ENCODE measurements at regions not wholly inside any gene's neighbourhood (a gene's known extent, or its start where the extent isn't known, plus 50 kb on each side); places are given as distances from the start of the nearest gene placed in this dataset.

DNA sequence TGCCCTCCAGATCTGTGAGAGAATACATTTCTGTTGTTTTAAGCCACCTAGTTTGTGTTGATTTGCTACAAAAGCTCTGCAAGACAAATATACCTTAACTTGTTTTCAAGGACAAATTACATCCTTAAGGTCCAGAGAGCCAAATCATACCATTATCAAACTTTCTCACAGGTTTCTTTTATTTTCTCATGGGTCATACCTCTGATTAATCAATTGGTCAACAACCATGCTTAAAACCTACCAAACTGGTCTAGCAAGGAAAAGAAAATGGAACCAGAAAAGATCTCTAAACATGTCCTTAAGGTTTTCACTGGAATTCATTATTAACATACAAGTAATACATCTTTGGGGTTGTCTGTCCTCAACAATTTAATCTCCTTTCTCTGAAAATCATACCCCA is 535.0 kb downstream of the CD83 start:
- no peak for DNase-seq

DNA sequence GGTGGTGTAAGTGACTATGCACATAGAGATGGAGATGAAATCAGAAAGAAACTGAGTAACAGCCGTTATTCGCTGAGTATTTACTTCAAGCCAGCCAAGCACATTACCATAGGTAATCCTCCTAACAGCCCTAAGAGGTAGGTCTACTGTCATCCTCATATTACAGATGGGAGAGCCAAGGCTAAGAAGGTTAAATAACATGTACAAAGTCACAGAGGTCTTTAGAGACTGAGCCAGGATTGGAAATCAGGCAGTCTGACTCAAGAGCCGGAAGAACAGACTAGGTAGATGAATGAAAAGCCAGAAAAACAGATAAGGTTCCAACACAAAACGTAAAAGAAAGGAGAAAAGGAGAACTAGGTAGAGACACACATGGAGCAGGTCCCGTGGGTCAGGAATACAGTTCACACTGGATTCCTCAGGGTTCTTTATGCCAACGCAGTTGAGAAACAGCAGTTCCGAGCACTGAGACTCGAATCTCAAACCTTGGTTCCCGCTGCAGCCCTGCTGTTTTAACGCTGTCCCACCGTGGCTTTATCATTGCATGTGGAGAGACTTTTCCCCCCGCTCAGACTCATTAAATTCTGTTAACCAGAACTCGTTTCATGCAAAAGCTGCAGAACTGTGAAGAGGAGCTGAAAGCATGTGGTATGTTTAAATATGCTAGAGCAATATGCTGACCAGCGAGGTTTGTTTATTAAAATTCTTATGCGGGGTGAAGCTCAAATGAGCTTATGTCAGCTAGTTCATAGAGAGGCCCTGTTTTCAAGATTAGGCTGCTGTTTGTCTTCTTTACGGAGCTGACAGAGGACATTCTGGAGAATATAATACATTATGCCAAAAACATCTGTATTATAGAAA is 537.9 kb downstream of the CD83 start:
- no peak for DNase-seq

DNA sequence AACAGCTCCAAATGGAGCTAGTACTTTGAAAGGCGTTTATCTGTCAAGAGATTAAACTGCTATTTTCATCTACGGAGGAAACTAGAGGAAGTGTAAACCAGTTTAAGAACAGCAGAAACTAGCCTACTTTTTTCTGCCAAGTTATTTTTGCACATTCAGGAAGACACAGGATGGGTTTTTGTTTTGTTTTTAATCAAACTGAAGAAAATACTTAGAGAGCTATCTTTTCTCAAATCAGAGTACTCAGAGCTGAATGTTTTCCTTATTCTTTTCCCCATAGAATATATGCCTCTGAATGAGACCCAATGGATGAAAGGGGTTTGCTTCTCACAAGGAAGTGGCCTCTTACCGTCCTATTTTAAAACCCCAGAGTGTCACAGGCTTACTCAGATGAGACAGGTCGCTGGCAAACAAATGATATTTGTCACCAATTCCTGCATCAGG is 538.5 kb downstream of the CD83 start:
- DNase-seq = no peak

- no peak for DNase-seq
These were observed 539.1 kb downstream of the CD83 start for GRCh38 chr6:14656649-14657048.

- DNase-seq = no peak
These were observed 540.5 kb downstream of the CD83 start for GRCh38 chr6:14658030-14658429.

- DNase-seq = no peak
These were observed 541.5 kb downstream of the CD83 start for GRCh38 chr6:14658886-14659561.

- DNase-seq = no peak
These were observed 542.3 kb downstream of the CD83 start for GRCh38 chr6:14659841-14660240.

DNA sequence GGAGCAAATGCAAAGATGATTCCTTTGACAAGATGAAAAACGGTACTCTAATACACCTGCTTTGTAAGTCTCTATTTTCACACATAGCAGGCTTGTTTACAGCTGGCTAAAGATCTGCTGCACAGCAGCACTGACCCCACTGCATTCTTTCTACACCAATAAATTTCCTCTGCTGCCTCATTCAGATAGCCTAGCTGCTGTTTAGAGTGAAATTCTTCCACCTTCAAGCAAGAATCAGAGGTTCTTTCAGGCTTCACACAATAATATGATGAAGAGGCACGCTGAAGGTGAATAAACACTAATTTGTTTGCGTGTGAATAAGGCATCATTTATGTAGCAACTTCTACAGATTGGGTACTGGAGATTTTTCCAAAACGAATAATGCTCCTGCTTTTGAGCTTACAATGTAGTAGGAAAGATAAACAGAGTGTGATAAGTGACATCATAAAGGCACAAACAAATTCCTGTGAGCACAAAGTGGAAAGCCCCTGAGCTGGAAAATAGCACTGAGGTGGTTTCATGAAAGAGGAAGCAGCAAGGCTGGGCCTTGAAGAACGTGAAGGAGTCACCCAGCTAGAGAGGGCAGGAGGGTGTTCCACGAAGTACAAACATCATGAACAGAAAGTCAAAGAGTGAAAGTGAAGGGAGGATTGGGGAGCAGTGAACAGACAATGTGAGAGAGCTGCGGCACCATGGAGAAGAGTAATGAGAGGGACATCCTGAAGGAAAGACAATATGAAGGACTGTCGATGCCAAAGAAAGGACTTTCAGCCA is 543.4 kb downstream of the CD83 start:
- DNase-seq = no peak

DNA sequence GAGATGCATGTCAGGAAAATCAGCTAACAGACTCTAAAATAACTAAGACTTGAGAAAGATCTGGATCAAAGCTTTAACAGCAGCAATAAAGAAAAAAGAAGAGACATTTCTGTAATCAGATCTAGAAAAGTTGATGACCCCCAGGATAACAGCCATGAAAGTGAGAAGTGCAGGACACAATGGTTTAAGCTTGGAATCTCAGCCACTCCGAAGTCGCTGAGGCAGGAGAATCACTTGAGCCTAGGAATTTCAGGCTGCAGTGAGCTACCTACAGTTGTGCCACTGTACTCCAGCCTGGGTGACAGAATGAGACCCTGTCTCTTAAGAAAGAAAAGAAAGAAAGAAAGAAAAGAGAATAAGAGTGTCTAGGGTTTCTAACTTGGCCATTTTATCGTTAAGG is 544.1 kb downstream of the CD83 start:
- DNase-seq = no peak

DNA sequence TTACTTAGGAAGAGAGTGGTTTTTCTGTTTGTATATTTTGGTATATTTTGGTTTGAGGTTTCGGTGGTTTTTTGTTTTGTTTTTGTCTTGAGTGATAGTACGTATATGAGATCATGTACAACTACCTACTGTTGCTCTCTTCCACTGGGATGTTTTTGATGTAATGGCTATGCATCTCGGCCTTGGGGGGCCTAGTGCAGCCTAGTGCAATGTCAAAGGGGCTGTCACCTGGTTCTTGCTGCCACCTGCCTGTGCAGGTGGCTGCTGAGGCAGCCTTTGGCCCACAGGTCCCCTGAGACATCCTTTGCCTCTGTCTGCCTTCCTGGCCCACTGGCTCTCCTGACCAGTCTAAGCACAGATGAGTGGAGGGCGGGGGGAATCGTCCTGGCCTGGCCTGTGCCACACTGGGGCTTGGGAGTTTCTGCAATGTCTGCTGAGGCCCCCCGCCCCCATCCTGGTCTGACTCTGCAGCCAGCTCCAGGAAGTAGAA is 546.6 kb downstream of the CD83 start:
- DNase-seq = no peak

GRCh38 chr6:14664621-14665315 is 547.2 kb downstream of the CD83 start:
- DNase-seq = no peak

- no peak for DNase-seq
These were observed 548.5 kb downstream of the CD83 start for GRCh38 chr6:14665827-14666724.

GRCh38 chr6:14670806-14671205 is 553.2 kb downstream of the CD83 start:
- DNase-seq = no peak

DNA sequence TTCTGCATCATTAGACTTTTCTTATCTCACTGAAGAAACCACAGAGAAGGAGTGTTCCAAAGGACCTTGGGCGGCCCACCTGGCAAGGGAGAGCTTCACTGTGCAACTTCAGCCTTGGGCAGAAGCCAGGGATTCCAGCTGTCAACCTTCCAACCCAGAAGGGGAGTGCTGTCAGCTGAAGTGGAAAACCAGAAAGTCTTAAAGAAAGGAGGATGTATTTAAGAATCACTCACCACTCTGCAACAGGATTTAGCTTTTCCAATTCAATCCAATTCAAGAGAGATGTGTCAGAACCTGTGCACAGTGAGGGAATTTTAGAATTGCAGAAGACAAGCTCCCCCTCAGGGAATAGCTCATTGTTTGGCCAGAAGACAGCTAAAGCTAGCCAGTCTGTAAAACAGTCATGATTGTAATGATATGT is 553.7 kb downstream of the CD83 start:
- DNase-seq = no peak

GRCh38 chr6:14671937-14672336 is 554.4 kb downstream of the CD83 start:
- DNase-seq = no peak

GRCh38 chr6:14673201-14673600 is 555.6 kb downstream of the CD83 start:
- DNase-seq = no peak

- DNase-seq = no peak
These were observed 556.9 kb downstream of the CD83 start for GRCh38 chr6:14674458-14674857.

- DNase-seq = no peak
These were observed 557.5 kb downstream of the CD83 start for GRCh38 chr6:14674867-14675648.

DNA sequence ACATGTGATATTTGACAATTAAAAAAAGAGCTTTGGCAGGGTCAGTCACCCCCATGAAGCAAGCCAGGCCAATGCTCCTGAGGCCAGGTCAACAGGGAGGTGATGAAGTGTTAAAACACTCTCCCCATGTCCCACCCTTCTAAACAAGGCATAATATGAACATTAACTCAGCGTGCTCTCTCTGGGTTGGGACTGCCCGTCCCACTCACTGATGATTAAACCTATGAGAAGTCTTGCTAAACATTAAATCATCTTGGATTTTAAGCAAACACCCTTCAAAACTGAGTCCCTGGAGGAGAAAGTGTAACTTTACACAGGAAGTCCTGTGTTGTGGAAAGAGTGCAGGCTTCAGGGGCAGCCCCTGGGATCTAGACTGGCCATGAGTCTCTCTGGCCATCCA is 558.5 kb downstream of the CD83 start:
- DNase-seq = no peak

DNA sequence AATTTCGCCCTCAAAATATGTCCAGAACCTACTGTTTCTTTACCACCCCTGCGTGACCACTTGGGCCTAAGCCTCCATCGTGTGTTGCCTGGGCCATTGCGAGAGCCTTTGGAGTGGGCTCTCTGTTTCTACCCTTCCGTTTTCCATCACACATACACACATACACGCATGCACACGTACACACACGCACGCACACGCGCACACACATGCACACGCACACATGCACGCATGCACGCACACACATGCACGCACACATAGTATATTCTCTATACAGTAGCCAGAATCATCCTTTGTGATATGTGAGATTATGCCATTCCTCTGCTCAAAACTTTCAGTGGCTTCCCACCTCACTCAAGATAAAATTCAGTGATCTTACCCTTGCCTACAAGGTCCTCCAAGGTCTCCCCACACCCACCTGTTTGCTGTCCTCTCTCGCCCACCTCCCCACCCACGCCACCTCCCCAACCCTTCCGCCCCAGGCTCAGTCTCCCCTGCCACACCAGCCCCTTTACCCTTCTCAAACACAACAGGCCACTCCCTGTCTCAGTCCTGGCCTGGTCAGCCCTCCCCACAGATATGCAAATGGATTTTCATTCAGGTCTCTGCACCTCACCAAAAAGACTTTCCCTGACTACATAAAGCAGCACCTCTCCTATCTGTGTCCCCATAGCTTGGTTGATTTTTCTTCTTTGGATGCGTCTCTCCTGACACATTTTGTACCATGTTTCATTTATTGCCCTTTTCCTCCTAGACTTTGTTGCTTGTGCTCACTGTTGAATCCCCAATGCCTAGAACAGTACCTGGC is 559.6 kb downstream of the CD83 start:
- no peak for DNase-seq
